Upper lobe of left lung (tissue), 4 donors: ENCODE measurements at regions not wholly inside any gene's neighbourhood (a gene's known extent, or its start where the extent isn't known, plus 50 kb on each side); places are given as distances from the start of the nearest gene placed in this dataset.

Experiments used
- EP300 ChIP-seq, 4 donors: sonication (generic); formaldehyde crosslinking; IDR thresholded peaks; one replicate each; pipeline ENCODE4 v1.5.1; 2017; ENCODE audit warnings: antibody characterized with exemption in 4 of 4, control low read depth in 2 of 4
- POLR2A ChIP-seq, 4 donors: fragments of 450-650 bp; IDR thresholded peaks; one replicate each; pipeline ENCODE4 v1.5.1; 2016 to 2017; ENCODE audit warnings: antibody characterized with exemption in 4 of 4, mild to moderate bottlenecking in 2 of 4
- POLR2AphosphoS5 ChIP-seq, 2 donors: sonication (generic); formaldehyde crosslinking; IDR thresholded peaks; one replicate each; pipeline ENCODE4 v1.5.1; 2017; ENCODE audit warnings: antibody characterized with exemption in 2 of 2
- TF ChIP-seq, protein P1 (sequence below), 6 experiments: fragments of 450-650 bp in 4 of 6; fragments of 200-600 bp in 2 of 6; sonication (generic) in 2 of 6; IDR thresholded peaks; one replicate each; pipeline ENCODE4 v1.5.1; 2016 to 2019; ENCODE audit warnings: antibody characterized with exemption in 6 of 6

GRCh38 chr14:44701563-44702263 lies 194.6 kb upstream of the FSCB start:
- TF ChIP-seq, protein P1, sequence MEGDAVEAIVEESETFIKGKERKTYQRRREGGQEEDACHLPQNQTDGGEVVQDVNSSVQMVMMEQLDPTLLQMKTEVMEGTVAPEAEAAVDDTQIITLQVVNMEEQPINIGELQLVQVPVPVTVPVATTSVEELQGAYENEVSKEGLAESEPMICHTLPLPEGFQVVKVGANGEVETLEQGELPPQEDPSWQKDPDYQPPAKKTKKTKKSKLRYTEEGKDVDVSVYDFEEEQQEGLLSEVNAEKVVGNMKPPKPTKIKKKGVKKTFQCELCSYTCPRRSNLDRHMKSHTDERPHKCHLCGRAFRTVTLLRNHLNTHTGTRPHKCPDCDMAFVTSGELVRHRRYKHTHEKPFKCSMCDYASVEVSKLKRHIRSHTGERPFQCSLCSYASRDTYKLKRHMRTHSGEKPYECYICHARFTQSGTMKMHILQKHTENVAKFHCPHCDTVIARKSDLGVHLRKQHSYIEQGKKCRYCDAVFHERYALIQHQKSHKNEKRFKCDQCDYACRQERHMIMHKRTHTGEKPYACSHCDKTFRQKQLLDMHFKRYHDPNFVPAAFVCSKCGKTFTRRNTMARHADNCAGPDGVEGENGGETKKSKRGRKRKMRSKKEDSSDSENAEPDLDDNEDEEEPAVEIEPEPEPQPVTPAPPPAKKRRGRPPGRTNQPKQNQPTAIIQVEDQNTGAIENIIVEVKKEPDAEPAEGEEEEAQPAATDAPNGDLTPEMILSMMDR (IDR thresholded peaks at IDR 0.05): no peak
- TF ChIP-seq POLR2A (IDR thresholded peaks at IDR 0.05): no peak
- TF ChIP-seq POLR2AphosphoS5 (IDR thresholded peaks at IDR 0.05): no peak
- TF ChIP-seq EP300 (IDR thresholded peaks at IDR 0.05): no peak
